ENCODE measurements at regions not wholly inside any gene's neighbourhood (a gene's known extent, or its start where the extent isn't known, plus 50 kb on each side); places are given as distances from the start of the nearest gene placed in this dataset.
A peak's percentile ranks its signal among the peaks of the same experiment; 100 is the strongest.

DNA sequence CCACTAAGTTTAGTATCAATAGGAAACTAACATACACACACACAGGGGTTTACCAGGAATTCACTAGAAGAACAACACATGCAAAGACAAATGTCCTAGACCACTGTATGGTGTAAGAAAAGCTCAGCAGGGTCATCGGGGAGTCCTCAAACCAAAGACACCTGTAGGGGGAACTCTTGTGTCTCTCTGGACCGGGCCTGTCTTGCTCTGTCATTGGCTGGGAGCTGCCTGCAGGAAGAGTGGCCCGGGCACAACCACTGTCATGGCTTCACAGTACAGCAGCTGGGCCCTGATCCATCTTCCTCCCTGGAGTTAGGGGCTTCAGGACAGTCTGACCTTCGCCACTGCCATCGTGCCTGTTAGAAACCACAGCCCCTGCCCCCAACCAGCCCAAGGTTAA, 263.6 kb upstream of the DYNLRB2 start:
- no peak overlapping the region for H4K91ac ChIP-seq (ENCODE audit: insufficient read length, low read depth, low read length)
- TF ChIP-seq CTCF (conservative IDR thresholded peaks at IDR 0.05), result peak; percentile 63
- no peak overlapping the region for H4K5ac ChIP-seq (ENCODE audit: insufficient read length, low read depth, low read length)
- no peak overlapping the region for H2AK5ac ChIP-seq (ENCODE audit: insufficient read length, low read length)
- no peak overlapping the region for H3K18ac ChIP-seq (ENCODE audit: insufficient read length, low read depth, low read length)
- H3K27ac Mint-ChIP-seq, result no peak overlapping the region
- H3K9me3 ChIP-seq (ENCODE audit: control insufficient read depth, low read depth, low read length), result no peaks in the 10 kb centered on the region
- no peak overlapping the region for H3K9ac ChIP-seq (ENCODE audit: extremely low read depth, insufficient read length, low read length)
- H4K20me1 ChIP-seq (ENCODE audit: control insufficient read depth, insufficient read depth, insufficient read length), result no peaks in the 10 kb centered on the region
- H3K36me3 Mint-ChIP-seq (ENCODE audit: insufficient read depth in 1 of 3, low read depth in 3 of 3), result no peaks in the 10 kb centered on the region
- no peak overlapping the region for H3K27ac ChIP-seq (ENCODE audit: insufficient read length, low read depth, low read length)
- no peak overlapping the region for H3K56ac ChIP-seq (ENCODE audit: insufficient read length, low read depth, low read length)
- no peaks in the 10 kb centered on the region for H3K79me1 ChIP-seq (ENCODE audit: insufficient read depth, low read depth, low read length, poor library complexity, severe bottlenecking)
- no peak overlapping the region for H2BK15ac ChIP-seq (ENCODE audit: low read depth, low read length)
- no peaks in the 10 kb centered on the region for H3K27me3 ChIP-seq (ENCODE audit: insufficient read depth, low read length)
- H3T11ph ChIP-seq (ENCODE audit: low read length), result no peak overlapping the region
- no peak overlapping the region for H2AFZ ChIP-seq (ENCODE audit: low read length)
- H3K9me3 Mint-ChIP-seq, result no peaks in the 10 kb centered on the region; a peak in 2 of 5 replicates
- no peaks in the 10 kb centered on the region; the same call in 1 of the 2 replicates for H3K27me3 Mint-ChIP-seq (ENCODE audit: low read depth)
- WGBS (ENCODE audit: extremely low coverage, insufficient read length, low lambda C conversion rate), result no CpG with 5 or more reads among the region's 5 CpGs
- H3K4ac ChIP-seq (ENCODE audit: low read depth, low read length), result no peak overlapping the region
- H2BK20ac ChIP-seq (ENCODE audit: low read depth, low read length, poor library complexity, severe bottlenecking), result no peak overlapping the region
- H3K23me2 ChIP-seq (ENCODE audit: insufficient read length, low read depth, low read length, poor library complexity, severe bottlenecking), result no peaks in the 10 kb centered on the region
- H3K4me2 ChIP-seq (ENCODE audit: insufficient read depth, insufficient read length, low read length), result no peak overlapping the region
- H3K4me3 Mint-ChIP-seq, result no peak overlapping the region
- H3K79me2 ChIP-seq (ENCODE audit: insufficient read depth, low read length), result no peaks in the 10 kb centered on the region
- DNase-seq, result peak; percentile 81
- no peak overlapping the region for H2BK120ac ChIP-seq (ENCODE audit: low read depth, low read length, poor library complexity, severe bottlenecking)
- no peaks in the 10 kb centered on the region for H3K4me1 ChIP-seq (ENCODE audit: insufficient read depth, low read length)
- H3K23ac ChIP-seq (ENCODE audit: insufficient read length, low read depth, low read length), result no peak overlapping the region
- H2BK5ac ChIP-seq (ENCODE audit: insufficient read length, low read length), result no peak overlapping the region
- no peak overlapping the region for H4K8ac ChIP-seq (replicated peaks; ENCODE audit: insufficient read length, low read depth, low read length)
- H3K14ac ChIP-seq (ENCODE audit: insufficient read depth, low read length), result no peak overlapping the region
- no peak overlapping the region for H2BK12ac ChIP-seq (ENCODE audit: insufficient read length, low read depth, low read length)
- H3K4me1 Mint-ChIP-seq, result no peaks in the 10 kb centered on the region; a peak in 1 of 4 replicates

Measured in H9 (cell line).